ENCODE measurements at regions not wholly inside any gene's neighbourhood (a gene's known extent, or its start where the extent isn't known, plus 50 kb on each side); places are given as distances from the start of the nearest gene placed in this dataset.

DNA sequence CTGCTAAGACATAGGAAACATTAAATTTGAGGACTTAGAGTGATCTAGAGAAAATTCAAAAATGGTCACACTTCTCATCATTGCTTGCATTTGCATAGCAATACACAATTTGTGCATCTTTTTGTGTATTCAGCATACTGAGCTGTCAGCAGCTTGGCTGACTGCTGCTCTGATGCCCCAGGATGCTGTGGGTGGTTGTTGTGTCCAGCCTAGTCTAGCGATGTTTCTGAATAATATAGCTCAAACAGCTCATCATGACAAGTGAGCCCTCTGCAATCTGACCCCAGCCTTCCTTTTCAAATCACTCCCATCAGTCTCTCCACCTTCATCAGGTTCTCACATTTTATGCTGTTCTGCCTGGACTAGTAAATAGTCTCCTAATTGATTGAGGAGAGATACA lies 483.7 kb upstream of the SPHKAP start (continued):
- no peak for TF ChIP-seq ZBTB25 (CRISPR knock-in tag; IDR thresholded peaks at IDR 0.05)
- no peak for TF ChIP-seq ZNF264 (CRISPR knock-in tag; IDR thresholded peaks at IDR 0.05)
- TF ChIP-seq, protein P1, sequence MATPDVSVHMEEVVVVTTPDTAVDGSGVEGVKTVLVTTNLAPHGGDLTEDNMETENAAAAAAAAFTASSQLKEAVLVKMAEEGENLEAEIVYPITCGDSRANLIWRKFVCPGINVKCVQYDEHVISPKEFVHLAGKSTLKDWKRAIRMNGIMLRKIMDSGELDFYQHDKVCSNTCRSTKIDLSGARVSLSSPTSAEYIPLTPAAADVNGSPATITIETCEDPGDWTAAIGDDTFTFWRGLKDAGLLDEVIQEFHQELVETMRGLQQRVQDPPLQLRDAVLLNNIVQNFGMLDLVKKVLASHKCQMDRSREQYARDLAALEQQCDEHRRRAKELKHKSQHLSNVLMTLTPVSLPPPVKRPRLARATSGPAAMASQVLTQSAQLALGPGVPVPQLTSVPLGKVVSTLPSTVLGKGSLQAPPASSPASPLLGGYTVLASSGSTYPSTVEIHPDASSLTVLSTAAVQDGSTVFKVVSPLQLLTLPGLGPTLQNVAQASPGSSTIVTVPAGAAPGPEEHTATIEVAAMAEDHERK (CRISPR knock-in tag; IDR thresholded peaks at IDR 0.05; ENCODE audit: low read depth), result no peak
- TF ChIP-seq, protein P2, sequence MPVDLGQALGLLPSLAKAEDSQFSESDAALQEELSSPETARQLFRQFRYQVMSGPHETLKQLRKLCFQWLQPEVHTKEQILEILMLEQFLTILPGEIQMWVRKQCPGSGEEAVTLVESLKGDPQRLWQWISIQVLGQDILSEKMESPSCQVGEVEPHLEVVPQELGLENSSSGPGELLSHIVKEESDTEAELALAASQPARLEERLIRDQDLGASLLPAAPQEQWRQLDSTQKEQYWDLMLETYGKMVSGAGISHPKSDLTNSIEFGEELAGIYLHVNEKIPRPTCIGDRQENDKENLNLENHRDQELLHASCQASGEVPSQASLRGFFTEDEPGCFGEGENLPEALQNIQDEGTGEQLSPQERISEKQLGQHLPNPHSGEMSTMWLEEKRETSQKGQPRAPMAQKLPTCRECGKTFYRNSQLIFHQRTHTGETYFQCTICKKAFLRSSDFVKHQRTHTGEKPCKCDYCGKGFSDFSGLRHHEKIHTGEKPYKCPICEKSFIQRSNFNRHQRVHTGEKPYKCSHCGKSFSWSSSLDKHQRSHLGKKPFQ (CRISPR knock-in tag; IDR thresholded peaks at IDR 0.05; ENCODE audit: insufficient replicate concordance), result no peak
- TF ChIP-seq ZBTB10 (CRISPR knock-in tag; IDR thresholded peaks at IDR 0.05; ENCODE audit: borderline replicate concordance), result no peak
- no peak for TF ChIP-seq CERS6 (CRISPR knock-in tag; IDR thresholded peaks at IDR 0.05)

Measured in HepG2 (cell line).